GM12891 (cell line): ENCODE measurements at regions not wholly inside any gene's neighbourhood (a gene's known extent, or its start where the extent isn't known, plus 50 kb on each side); places are given as distances from the start of the nearest gene placed in this dataset.

ENCODE experiments used
- PAX5 ChIP-seq: IDR thresholded peaks from 2 replicates; pipeline ENCODE4 v1.6.1; 2011; ENCODE audit warnings: low read length, moderate library complexity, mild to moderate bottlenecking; ENCODE audit not compliant: insufficient read depth, severe bottlenecking
- POLR2A ChIP-seq: IDR thresholded peaks from 2 replicates; pipeline ENCODE4 v1.6.1; 2011; ENCODE audit warnings: low read depth, low read length, control low read depth
- POLR2AphosphoS5 ChIP-seq: IDR thresholded peaks from 2 replicates; pipeline ENCODE4 v1.6.1; 2011; ENCODE audit warnings: low read depth, low read length, control low read depth
- POU2F2 ChIP-seq: IDR thresholded peaks from 2 replicates; pipeline ENCODE4 v1.6.1; 2011; ENCODE audit warnings: low read depth, mild to moderate bottlenecking, control low read depth, low read length, moderate library complexity
- SPI1 ChIP-seq: IDR thresholded peaks from 2 replicates; pipeline ENCODE4 v1.6.1; 2011; ENCODE audit warnings: low read depth, low read length, control low read depth
- TAF1 ChIP-seq: IDR thresholded peaks from 2 replicates; pipeline ENCODE4 v1.6.1; 2011; ENCODE audit warnings: low read depth, low read length, control low read depth

GRCh38 chr6:102918161-102918560 lies 1524.7 kb downstream of the GRIK2 start:
- TF ChIP-seq POLR2AphosphoS5: no peak
- TF ChIP-seq POLR2A: no peak
- TF ChIP-seq TAF1: no peak
- no peak for TF ChIP-seq SPI1
- TF ChIP-seq PAX5: no peak
- no peak for TF ChIP-seq POU2F2
